K562 (cell line): ENCODE measurements at regions not wholly inside any gene's neighbourhood (a gene's known extent, or its start where the extent isn't known, plus 50 kb on each side); places are given as distances from the start of the nearest gene placed in this dataset.

ENCODE experiments used
- DMBX1 ChIP-seq: fragments of 250-450 bp; sonication (Bioruptor Pico); IDR thresholded peaks from 2 replicates; pipeline ENCODE4 v1.8.0; 2022; ENCODE audit warnings: inconsistent platforms, mild to moderate bottlenecking, moderate library complexity, borderline replicate concordance
- MCM5 ChIP-seq: fragments of 450-650 bp; IDR thresholded peaks from 2 replicates; pipeline ENCODE4 v1.6.1; 2016; ENCODE audit warnings: low read depth
- MTF1 ChIP-seq: fragments of 250-450 bp; sonication (Bioruptor Pico); IDR thresholded peaks from 2 replicates; pipeline ENCODE4 v1.9.0; 2021; ENCODE audit warnings: moderate library complexity, mild to moderate bottlenecking, inconsistent platforms, borderline replicate concordance
- SRSF9 ChIP-seq: fragments of 200-400 bp; formaldehyde crosslinking; IDR thresholded peaks from 2 replicates; pipeline ENCODE4 v1.6.1; 2017; ENCODE audit warnings: low read depth, low read length, borderline replicate concordance
- ZBTB1 ChIP-seq: sonication (generic); formaldehyde crosslinking; IDR thresholded peaks from 2 replicates; pipeline ENCODE4 v1.8.1; 2023; ENCODE audit warnings: missing genetic modification reagents, low read depth, mild to moderate bottlenecking, borderline replicate concordance
- ZKSCAN8 ChIP-seq: fragments of 200-800 bp; sonication (Bioruptor generic); IDR thresholded peaks from 2 replicates; pipeline ENCODE4 v1.6.1; 2016; ENCODE audit warnings: missing genetic modification characterization, missing compliant biosample characterization
- ZNF23 ChIP-seq: fragments of 250-450 bp; sonication (Bioruptor Pico); IDR thresholded peaks from 2 replicates; pipeline ENCODE4 v1.4.0; 2020; ENCODE audit warnings: mild to moderate bottlenecking
- TF ChIP-seq, protein P1 (sequence below), 2 experiments: fragments of 450-650 bp in 1 of 2; sonication (generic) in 1 of 2; formaldehyde crosslinking in 1 of 2; IDR thresholded peaks; 2 replicates each; pipeline versions ENCODE4 v1.7.1 to v1.9.0; 2016 to 2022; ENCODE audit warnings: inconsistent platforms in 1 of 2, mild to moderate bottlenecking in 1 of 2, missing genetic modification reagents in 1 of 2
- TF ChIP-seq, protein P2 (sequence below): sonication (generic); formaldehyde crosslinking; IDR thresholded peaks from 2 replicates; pipeline ENCODE4 v1.8.0; 2022; ENCODE audit warnings: missing genetic modification reagents, mild to moderate bottlenecking, moderate library complexity, borderline replicate concordance
- TF ChIP-seq, protein P3 (sequence below): fragments of 250-450 bp; sonication (Bioruptor Pico); IDR thresholded peaks from 2 replicates; pipeline ENCODE4 v1.9.0; 2021; ENCODE audit warnings: mild to moderate bottlenecking, inconsistent platforms

DNA sequence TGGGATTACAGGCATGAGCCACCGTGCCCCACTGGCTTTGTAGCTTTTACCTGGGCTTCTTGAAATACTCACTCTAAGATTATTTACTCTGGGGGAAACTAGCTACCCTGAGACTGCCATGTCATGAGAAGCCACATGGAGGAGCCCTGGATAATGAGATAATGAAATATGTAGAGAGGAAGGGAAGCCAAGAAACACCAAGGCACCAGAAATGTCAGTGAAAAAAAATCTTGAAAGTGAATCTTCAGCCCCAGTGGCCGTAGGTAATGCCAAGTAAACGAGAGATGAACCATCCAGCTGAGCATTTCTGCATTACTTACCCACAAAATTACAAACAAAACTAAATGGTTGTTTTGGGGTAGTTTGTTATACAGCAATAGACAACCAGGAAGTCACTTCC, 125.6 kb downstream of the APIP start (continued):
- TF ChIP-seq SRSF9: no peak
- TF ChIP-seq ZBTB1 (CRISPR knock-in tag): no peak
- TF ChIP-seq, protein P1, sequence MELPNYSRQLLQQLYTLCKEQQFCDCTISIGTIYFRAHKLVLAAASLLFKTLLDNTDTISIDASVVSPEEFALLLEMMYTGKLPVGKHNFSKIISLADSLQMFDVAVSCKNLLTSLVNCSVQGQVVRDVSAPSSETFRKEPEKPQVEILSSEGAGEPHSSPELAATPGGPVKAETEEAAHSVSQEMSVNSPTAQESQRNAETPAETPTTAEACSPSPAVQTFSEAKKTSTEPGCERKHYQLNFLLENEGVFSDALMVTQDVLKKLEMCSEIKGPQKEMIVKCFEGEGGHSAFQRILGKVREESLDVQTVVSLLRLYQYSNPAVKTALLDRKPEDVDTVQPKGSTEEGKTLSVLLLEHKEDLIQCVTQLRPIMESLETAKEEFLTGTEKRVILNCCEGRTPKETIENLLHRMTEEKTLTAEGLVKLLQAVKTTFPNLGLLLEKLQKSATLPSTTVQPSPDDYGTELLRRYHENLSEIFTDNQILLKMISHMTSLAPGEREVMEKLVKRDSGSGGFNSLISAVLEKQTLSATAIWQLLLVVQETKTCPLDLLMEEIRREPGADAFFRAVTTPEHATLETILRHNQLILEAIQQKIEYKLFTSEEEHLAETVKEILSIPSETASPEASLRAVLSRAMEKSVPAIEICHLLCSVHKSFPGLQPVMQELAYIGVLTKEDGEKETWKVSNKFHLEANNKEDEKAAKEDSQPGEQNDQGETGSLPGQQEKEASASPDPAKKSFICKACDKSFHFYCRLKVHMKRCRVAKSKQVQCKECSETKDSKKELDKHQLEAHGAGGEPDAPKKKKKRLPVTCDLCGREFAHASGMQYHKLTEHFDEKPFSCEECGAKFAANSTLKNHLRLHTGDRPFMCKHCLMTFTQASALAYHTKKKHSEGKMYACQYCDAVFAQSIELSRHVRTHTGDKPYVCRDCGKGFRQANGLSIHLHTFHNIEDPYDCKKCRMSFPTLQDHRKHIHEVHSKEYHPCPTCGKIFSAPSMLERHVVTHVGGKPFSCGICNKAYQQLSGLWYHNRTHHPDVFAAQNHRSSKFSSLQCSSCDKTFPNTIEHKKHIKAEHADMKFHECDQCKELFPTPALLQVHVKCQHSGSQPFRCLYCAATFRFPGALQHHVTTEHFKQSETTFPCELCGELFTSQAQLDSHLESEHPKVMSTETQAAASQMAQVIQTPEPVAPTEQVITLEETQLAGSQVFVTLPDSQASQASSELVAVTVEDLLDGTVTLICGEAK (IDR thresholded peaks at IDR 0.05): no peak
- TF ChIP-seq, protein P1 (CRISPR knock-in tag; IDR thresholded peaks at IDR 0.05): no peak
- TF ChIP-seq ZKSCAN8: 0 out of 2 replicates have a peak, but pooled peaks have one; percentile 48
- TF ChIP-seq MTF1: no peak
- peak; percentile 75; the same call in 1 of the 2 replicates for TF ChIP-seq DMBX1 (CRISPR knock-in tag)
- TF ChIP-seq, protein P2, sequence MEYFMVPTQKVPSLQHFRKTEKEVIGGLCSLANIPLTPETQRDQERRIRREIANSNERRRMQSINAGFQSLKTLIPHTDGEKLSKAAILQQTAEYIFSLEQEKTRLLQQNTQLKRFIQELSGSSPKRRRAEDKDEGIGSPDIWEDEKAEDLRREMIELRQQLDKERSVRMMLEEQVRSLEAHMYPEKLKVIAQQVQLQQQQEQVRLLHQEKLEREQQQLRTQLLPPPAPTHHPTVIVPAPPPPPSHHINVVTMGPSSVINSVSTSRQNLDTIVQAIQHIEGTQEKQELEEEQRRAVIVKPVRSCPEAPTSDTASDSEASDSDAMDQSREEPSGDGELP: no peak
- no peak for TF ChIP-seq ZNF23 (CRISPR knock-in tag)
- TF ChIP-seq, protein P3, sequence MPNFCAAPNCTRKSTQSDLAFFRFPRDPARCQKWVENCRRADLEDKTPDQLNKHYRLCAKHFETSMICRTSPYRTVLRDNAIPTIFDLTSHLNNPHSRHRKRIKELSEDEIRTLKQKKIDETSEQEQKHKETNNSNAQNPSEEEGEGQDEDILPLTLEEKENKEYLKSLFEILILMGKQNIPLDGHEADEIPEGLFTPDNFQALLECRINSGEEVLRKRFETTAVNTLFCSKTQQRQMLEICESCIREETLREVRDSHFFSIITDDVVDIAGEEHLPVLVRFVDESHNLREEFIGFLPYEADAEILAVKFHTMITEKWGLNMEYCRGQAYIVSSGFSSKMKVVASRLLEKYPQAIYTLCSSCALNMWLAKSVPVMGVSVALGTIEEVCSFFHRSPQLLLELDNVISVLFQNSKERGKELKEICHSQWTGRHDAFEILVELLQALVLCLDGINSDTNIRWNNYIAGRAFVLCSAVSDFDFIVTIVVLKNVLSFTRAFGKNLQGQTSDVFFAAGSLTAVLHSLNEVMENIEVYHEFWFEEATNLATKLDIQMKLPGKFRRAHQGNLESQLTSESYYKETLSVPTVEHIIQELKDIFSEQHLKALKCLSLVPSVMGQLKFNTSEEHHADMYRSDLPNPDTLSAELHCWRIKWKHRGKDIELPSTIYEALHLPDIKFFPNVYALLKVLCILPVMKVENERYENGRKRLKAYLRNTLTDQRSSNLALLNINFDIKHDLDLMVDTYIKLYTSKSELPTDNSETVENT (CRISPR knock-in tag): no peak
- TF ChIP-seq MCM5: no peak
- TF ChIP-seq, all 486 proteins: peak for 7
